Lower leg skin (tissue), 3 donors: ENCODE measurements at regions not wholly inside any gene's neighbourhood (a gene's known extent, or its start where the extent isn't known, plus 50 kb on each side); places are given as distances from the start of the nearest gene placed in this dataset.

Source experiments
- POLR2A ChIP-seq, 2 donors: fragments of 450-650 bp; IDR thresholded peaks; one replicate each; pipeline ENCODE4 v1.6.1; 2016 to 2017; ENCODE audit warnings: antibody characterized with exemption in 2 of 2, mild to moderate bottlenecking in 1 of 2, moderate library complexity in 1 of 2
- TF ChIP-seq, protein P1 (sequence below), 3 donors: fragments of 450-650 bp; IDR thresholded peaks; one replicate each; pipeline ENCODE4 v1.5.1; 2016; ENCODE audit warnings: antibody characterized with exemption in 3 of 3, mild to moderate bottlenecking in 3 of 3, moderate library complexity in 2 of 3

DNA sequence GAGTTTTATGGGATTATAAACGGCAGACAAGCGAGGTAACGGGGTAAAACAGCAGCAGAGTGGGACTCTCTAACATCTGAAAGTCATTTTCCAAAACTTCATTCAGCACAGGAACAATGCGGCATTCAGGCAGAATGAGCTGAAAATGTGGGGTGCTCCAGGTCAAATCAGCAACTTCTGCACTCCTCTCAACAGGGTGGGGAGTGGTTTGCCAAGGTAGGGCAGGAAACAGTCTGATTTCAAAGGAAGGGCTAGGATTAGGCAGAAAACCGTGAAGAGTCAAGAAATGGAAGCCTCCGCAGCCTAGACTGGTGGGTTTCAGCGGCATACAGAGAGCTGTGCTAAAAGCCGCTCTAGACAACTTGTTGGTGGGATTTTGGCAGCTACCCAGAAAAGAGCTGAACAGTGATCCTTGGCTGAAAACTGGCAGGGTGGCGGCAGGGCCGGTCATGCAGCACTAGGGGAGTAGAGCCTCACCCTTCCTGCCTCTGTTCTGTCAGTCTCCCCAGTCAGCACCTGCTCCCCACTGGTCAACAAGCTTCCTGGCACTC is 154.2 kb upstream of the KLF12 start:
- no peak for TF ChIP-seq POLR2A (IDR thresholded peaks at IDR 0.05)
- TF ChIP-seq, protein P1, sequence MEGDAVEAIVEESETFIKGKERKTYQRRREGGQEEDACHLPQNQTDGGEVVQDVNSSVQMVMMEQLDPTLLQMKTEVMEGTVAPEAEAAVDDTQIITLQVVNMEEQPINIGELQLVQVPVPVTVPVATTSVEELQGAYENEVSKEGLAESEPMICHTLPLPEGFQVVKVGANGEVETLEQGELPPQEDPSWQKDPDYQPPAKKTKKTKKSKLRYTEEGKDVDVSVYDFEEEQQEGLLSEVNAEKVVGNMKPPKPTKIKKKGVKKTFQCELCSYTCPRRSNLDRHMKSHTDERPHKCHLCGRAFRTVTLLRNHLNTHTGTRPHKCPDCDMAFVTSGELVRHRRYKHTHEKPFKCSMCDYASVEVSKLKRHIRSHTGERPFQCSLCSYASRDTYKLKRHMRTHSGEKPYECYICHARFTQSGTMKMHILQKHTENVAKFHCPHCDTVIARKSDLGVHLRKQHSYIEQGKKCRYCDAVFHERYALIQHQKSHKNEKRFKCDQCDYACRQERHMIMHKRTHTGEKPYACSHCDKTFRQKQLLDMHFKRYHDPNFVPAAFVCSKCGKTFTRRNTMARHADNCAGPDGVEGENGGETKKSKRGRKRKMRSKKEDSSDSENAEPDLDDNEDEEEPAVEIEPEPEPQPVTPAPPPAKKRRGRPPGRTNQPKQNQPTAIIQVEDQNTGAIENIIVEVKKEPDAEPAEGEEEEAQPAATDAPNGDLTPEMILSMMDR (IDR thresholded peaks at IDR 0.05), result no peak
